ENCODE measurements at regions not wholly inside any gene's neighbourhood (a gene's known extent, or its start where the extent isn't known, plus 50 kb on each side); places are given as distances from the start of the nearest gene placed in this dataset.

DNA sequence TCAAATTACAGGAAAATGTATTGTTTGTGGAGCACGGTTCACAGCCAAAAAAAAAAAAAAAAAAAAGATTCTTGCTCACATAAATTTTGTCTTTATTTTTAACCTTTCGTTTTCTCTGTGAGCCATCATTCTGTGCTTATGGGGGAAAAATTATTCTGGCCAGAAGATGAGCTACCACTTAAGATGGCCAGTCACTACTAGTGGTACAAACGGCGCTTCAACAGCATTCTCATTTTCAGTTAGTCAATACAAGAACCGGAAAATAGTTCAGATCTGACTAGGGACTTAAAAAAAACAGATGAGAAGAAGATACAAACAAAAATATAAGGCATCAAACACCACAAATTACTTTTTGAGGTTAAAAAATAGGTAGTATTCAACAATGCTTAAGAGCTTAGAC is 158.6 kb upstream of the CNTN5 start:
- TF ChIP-seq, protein P1, sequence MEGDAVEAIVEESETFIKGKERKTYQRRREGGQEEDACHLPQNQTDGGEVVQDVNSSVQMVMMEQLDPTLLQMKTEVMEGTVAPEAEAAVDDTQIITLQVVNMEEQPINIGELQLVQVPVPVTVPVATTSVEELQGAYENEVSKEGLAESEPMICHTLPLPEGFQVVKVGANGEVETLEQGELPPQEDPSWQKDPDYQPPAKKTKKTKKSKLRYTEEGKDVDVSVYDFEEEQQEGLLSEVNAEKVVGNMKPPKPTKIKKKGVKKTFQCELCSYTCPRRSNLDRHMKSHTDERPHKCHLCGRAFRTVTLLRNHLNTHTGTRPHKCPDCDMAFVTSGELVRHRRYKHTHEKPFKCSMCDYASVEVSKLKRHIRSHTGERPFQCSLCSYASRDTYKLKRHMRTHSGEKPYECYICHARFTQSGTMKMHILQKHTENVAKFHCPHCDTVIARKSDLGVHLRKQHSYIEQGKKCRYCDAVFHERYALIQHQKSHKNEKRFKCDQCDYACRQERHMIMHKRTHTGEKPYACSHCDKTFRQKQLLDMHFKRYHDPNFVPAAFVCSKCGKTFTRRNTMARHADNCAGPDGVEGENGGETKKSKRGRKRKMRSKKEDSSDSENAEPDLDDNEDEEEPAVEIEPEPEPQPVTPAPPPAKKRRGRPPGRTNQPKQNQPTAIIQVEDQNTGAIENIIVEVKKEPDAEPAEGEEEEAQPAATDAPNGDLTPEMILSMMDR (IDR thresholded peaks at IDR 0.05): no peak
- TF ChIP-seq SMC3 (IDR thresholded peaks at IDR 0.05) (no peak), CBX2 (IDR thresholded peaks at IDR 0.05; ENCODE audit: borderline replicate concordance, low read depth) (no peak), POLR2A (IDR thresholded peaks at IDR 0.05; ENCODE audit: low read length) (no peak), ZNF302 (CRISPR knock-in tag; IDR thresholded peaks at IDR 0.05) (no peak), MAZ (IDR thresholded peaks at IDR 0.05; ENCODE audit: borderline replicate concordance, low read depth, low read length) (no peak), EP300 (IDR thresholded peaks at IDR 0.05) (no peak), JUN (IDR thresholded peaks at IDR 0.05) (no peak), CHD2 (IDR thresholded peaks at IDR 0.05; ENCODE audit: low read length, partially characterized antibody) (no peak), ESRRA (IDR thresholded peaks at IDR 0.05; ENCODE audit: borderline replicate concordance, low read length) (no peak), MAX (IDR thresholded peaks at IDR 0.05) (no peak)
- TF ChIP-seq, protein P2, sequence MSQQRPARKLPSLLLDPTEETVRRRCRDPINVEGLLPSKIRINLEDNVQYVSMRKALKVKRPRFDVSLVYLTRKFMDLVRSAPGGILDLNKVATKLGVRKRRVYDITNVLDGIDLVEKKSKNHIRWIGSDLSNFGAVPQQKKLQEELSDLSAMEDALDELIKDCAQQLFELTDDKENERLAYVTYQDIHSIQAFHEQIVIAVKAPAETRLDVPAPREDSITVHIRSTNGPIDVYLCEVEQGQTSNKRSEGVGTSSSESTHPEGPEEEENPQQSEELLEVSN (IDR thresholded peaks at IDR 0.05; ENCODE audit: borderline replicate concordance, low read depth): no peak
- TF ChIP-seq, protein P3, sequence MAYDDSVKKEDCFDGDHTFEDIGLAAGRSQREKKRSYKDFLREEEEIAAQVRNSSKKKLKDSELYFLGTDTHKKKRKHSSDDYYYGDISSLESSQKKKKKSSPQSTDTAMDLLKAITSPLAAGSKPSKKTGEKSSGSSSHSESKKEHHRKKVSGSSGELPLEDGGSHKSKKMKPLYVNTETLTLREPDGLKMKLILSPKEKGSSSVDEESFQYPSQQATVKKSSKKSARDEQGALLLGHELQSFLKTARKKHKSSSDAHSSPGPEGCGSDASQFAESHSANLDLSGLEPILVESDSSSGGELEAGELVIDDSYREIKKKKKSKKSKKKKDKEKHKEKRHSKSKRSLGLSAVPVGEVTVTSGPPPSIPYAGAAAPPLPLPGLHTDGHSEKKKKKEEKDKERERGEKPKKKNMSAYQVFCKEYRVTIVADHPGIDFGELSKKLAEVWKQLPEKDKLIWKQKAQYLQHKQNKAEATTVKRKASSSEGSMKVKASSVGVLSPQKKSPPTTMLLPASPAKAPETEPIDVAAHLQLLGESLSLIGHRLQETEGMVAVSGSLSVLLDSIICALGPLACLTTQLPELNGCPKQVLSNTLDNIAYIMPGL (CRISPR knock-in tag; IDR thresholded peaks at IDR 0.05; ENCODE audit: borderline replicate concordance): no peak

Data from A549 (cell line).